ENCODE measurements at regions not wholly inside any gene's neighbourhood (a gene's known extent, or its start where the extent isn't known, plus 50 kb on each side); places are given as distances from the start of the nearest gene placed in this dataset.

DNA sequence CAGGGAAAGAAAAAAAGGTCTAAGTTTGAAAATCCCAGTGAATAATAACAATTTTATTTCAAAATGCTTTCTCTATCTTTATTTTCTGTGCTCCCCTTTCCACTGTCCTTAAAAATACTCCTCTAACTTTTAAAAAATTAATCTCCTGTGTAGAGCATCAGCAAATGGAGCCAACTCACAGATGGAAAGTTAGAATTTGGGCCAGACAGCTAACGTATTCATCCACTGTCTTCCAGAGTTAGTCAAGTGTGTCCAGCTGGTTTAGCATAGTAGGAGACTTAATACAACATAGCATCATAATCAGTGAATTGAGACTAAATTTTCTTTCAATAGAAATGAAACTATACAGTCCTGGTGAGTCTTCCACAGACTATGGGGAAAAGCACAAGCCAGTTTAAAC, 419.0 kb upstream of the LRRC7 start:
- DNase-seq (ENCODE audit: low spot score) = no peak

DNA sequence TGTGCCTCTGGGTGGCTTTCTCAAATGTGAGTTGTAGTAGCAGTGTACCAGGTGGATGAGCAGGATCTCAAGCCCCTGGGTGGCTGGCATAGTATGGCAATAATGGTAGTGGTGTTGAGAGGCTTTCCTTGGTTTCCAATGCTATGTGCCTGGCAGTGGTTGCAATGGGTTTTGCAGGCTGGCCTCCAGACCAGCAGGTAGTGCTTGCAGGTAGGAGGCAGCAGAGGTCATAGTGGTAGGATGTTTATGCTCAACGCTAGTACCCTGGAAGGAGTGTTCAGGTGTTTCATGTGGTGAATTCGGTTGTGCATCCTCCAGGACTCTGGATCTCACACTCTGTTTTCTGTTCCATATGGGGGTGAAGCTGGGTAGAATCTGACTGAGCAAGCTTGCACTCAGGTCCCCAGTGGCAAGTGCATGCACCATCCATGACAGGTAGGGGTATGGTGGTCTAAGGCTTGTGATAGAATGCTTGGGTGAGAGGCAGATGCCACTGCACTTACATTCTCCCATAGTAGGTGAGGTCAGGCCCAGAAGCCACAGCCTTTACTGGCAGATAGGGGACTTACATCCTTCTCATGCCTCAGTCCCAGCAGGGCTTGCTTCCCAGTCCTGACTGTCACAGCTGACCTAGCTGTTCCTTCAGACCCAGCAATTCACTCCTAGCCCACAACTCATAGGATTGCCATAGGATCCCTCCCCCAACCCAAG, 410.5 kb upstream of the LRRC7 start:
- no peak for DNase-seq (ENCODE audit: low spot score)

DNA sequence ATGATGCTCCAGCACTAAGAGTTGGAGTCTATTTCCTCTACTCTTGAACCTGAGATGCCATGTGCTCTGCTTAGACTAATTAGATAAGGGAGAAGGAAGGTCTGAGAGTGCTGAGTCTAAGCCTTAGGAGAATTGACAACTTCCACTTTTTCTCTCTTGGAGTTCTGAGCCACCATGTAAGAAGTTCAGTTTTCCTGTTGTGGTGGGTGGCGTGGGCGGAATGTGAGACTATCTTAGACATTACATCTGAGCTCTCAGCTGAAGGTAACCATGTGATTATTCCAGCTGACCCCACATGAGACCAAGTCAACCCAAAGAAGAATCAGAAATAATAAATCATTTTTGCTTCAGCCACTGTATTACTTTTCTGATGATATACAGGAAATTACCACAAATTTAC, 404.5 kb upstream of the LRRC7 start:
- no peak for DNase-seq (ENCODE audit: low spot score)

DNA sequence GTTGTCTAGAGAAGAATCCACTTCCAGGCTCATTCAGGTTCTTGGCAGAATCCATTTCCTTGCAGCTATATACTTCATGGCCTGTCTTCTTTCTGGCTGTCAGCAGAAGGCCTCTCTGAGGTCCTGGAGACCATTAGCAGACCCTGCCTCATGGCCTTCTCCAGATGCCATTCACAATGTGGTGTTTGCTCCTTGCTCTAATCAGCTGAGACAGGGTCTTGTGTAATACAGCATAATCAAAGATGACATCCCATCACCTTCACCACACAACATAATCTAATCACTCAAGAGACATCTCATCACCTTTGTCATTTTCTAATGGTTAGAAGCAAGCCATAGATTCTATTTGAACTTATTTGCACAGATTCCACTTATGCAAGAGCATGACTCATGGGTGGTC, 403.9 kb upstream of the LRRC7 start:
- DNase-seq (ENCODE audit: low spot score) = no peak

DNA sequence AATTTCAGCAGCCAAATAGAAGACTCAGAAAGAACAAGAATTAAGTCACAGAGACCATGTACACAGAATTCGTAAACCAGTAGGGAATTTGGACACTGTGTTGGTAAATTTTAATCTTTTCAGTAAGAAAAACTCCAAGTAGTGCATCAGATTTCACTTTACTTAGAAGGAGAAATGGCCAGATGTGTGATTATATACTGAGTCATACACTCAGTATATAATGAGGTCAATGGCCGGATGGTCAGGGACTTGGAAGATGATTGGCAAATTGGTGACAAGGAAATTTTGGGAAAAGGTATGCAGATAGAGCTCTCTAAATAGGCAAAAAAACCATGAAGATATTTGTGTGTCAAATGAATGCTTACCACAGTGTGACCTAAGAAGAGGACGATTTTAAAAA, 399.8 kb upstream of the LRRC7 start:
- DNase-seq (ENCODE audit: low spot score) = no peak

DNA sequence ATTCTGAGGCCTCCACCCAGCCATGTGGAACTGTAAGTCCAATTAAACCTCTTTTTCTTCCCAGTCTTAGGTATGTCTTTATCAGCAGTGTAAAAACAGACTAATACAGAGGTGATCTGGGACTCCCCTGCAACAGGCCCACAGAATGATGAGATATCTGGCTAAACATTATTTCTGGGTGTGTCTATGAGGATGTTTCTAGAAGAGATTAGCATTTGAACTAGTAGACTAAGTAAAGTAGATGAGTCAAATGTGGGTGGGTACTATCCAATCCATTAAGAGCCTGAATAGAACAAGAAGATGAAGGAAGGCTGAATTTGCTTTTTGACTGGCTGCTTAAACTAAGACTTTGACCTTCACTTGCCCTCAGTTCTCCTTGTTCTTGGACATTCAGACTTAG, 396.5 kb upstream of the LRRC7 start:
- no peak for DNase-seq (ENCODE audit: low spot score)

DNA sequence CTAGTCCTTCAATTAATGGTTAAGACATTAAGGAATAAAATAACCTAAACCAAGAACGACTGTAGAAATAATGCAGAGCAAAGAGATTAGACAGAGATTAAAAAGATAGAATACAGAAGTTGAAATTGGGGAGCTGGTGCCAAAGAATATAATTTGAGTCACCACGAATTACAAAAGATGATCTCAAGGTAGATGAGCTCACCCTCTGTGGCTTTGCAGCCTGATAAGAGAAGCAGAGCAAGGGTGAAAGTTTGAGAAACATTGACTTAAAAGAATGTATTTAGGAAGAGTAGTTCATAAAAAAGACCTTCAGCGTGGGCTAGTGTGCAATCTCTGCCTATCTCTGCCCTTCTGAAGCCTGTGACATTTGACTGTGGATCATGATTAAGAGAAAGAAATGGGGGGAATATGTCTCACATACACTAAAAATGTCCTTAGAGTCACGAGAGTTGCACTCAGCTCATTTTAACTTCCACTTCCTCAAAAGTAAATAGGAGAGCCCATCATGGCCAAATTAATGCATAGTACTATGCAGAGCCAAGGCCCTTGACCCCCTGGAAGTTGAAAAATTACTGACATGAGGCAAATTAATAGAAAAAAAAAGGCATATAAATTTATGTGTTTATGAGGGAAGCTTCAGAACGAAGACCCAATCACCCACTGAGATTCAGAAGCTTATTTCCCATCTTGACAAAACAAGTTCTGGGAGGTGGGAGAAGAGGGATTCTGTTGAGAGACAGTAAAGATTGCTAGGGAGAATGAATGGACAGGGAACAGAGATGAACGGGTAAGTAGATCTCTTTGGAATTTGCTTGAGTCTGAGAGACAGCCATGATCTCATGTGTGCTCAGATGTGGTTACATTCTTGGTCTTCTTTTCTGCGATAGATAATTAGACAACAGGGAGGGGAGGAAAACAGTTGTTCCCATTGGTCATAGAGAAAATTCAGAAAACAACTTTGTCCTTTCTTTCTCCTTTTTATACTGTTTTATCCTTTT, 395.4 kb upstream of the LRRC7 start:
- DNase-seq (ENCODE audit: low spot score) = no peak

DNA sequence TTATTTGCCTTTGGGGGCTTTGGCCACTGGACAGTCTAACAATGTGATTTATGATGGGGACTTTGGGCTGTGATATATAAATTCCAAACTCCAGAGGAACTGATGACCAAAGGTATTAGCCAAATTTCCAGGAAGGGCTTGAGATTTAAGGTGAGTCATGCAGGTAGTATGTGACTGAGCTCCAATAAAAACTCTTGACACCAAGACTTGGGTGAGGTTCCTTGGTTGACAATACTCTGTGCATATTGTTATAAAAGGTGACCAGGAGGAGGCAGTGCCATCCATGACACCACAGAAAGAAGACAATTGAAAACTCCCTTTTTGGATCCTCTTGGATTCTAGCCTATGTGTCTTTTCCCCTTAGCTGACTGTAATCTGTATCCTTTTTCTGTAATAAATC, 392.7 kb upstream of the LRRC7 start:
- no peak for DNase-seq (ENCODE audit: low spot score)

DNA sequence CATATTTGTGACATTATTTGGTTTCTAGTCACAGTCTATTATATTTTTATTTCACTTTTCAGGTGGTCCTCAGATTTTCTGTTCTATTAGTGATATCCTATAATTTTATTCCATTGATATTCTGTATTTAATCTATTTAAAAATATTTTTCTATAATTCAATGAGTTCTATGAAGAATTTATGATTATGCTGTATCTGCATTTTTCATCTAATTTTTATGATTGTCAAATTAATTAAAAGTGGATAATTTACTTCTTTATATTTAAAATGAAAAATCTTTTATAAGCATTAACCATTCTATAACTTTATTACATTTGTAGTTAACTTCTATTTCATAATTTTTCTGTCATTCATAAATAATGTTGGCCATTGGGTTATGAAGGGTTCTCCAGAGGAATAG, 387.4 kb upstream of the LRRC7 start:
- no peak for DNase-seq (ENCODE audit: low spot score)

DNA sequence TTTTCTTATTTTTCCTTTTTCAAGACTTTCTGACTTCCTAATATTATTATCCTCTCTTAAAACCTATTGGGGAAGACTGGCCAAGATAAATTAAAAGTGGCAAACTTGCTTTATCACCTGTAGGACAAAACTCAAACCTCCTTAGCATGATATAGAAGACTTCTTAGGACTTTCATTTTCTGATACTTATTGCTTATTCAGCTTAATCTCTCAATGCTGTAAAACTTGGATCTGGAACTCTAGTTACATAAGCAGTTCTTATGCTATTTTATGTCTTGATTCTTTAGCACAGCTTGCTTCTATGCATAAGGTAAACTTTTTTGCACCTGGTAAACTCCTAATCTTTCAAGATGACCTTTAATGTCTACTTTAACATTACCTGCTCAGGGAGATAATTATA, 382.3 kb upstream of the LRRC7 start:
- no peak for DNase-seq (ENCODE audit: low spot score)

DNA sequence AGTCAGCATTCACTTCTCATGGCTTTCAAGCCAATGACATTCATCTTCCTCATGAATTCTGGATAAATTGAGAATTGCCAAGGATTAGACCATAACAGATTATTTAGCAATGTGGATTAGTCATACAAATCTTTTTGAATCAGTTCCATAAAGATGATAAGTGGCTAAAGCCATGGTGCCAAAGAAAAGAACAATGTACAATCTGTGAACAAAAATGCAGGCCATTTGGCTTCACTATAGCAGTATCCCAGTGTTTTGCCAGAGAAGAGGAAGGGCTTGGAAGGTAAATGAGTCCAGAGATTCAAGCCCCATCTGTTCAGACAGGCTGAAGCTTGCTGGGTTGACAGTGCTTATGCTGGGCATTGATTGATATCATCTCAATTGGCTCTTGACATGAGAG, 376.4 kb upstream of the LRRC7 start:
- no peak for DNase-seq (ENCODE audit: low spot score)

DNA sequence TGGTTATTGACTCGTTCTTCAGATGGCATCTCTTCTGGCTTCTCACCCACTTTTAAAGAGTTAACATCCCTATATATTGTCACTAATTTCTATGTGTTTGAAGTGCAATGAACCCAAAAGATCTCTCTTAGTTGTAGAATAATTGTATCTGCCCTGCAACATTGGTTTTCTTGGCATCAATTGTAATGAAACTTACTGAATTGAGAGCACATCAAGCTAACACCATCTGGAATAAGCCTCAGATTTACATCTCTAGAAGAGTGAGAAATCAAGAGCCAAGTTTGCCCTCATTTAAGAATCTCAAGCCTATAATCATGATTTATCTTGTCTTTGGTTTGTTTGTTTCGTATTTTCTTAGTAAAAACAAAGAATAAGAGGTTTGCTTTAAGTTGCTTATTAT, 372.6 kb upstream of the LRRC7 start:
- no peak for DNase-seq (ENCODE audit: low spot score)

DNA sequence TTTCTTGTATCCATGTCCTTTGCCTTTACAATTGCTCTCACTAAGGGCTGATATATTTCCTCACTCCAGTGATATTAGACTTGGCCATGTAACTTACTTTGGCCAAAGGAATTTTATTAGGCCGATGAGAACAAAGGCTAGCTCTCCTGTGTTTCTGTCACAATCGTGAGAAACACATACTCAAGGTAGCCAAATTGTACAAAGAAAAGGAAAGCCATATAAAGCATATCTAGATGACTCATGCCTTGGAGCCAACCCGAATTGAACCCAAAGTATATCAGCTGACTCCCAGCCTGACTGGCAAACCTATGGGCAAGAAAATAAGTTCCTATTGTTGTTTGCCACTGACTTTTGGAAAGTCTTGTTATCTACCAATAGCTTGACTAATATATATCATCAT, 371.7 kb upstream of the LRRC7 start:
- DNase-seq (ENCODE audit: low spot score) = no peak

DNA sequence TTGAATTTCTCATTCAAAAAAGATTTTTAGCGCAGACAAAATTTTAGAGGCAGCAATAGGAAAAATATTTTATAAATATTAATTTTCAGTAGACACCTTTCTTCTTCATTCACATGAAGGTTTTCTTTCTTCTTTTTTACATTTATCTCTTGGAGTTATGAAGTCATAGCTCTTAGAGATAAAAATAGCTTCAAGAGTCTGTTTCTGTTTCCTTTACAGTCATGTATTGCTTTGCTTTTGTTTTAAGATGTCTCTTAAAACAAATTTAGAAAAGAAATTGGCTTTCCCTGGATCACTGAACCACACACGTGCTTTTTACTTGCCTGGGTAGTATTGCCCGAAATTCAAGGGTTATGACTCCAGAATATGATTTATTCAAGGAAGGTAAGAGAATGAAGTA, 369.9 kb upstream of the LRRC7 start:
- DNase-seq (ENCODE audit: low spot score) = no peak

DNA sequence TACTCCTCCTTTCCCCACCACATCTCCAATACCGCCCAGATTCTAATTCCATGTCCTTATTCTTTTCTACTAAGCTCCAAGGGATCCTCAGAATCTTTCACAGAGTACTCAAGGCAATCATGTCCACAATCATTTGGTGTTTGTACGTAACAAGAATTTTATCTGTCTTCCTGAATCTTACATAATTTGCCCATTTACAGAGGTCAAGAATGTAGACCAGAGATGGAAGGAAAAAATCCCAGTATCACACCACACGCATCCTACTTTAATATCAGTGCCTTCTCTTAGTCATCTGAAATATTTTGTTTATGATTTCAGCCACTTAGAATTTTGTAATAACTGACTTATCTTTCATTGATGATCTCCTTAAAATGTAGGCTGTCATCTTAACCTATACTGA, 366.0 kb upstream of the LRRC7 start:
- no peak for DNase-seq (ENCODE audit: low spot score)

DNA sequence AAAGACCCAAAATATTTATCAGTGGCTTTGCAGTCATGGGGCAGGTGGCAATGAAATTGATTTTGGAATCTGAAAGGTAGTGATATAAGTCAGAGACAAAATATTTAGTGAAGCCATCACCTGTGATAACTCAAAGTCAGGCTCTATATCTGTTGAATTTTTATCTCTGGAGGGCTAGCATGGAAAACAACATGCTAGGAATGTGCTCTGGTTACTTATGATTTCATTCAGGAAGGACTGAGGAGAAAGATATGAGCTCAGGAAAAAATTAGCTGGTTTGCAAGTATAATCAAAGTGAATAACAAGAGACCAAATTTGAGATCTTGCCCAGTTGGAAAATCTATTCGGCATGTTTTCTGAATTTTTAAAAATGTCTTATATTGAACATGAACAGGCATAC, 364.6 kb upstream of the LRRC7 start:
- DNase-seq (ENCODE audit: low spot score) = no peak

DNA sequence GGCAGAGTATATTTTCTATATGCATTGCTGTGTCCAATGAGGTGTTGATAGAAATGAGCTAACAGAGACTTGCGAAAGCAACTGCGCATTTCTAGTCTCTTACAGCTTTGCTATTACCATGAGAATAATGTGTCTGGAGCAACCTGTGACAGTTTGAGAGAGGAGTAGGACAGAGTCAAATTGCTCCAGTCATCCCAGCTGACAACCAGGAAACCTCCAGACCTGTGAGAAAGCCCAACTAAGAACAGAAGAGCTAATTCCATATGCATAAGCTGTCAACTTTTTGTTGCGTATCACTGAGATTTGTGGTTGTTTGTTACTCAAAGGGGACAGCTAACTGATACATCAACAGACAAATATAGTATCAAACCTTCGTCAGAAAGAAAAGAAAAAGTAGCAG, 354.1 kb upstream of the LRRC7 start:
- no peak for DNase-seq (ENCODE audit: low spot score)

DNA sequence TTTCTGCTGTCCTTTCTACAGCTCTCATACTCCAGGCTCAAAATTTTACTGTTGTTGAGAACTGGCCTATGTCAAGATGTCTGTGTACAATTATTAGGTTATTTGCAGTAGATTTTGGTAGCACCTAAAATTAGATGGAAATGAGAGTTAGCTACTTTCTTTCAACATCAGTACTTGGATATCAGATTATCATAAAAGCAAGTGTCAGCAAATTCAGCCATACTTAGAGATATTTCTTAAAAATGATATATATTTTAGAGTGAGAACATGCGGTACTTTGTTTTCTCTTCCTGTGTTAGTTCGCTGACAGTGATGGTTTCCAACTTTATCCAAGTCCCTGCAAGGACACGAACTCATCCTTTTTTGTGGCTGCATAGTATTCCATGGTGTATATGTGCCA, 351.8 kb upstream of the LRRC7 start:
- no peak for DNase-seq (ENCODE audit: low spot score)

DNA sequence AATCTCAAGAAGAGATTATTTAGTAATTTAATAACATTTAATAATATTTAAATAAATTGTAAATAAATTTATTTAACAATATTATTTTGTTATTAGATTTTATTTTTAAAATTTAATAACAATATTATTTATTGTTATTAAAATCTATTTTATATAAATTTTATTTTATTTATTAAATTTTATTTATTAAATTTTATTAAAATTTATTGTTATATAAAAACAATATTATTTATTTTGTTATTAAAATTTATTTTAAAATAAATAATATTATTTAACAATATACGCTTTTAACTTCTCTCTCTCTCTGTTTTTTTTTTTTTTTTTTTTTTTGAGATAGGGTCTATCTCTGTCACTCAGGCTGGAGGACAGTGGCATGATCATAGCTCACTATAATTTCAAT, 347.1 kb upstream of the LRRC7 start:
- no peak for DNase-seq (ENCODE audit: low spot score)

DNA sequence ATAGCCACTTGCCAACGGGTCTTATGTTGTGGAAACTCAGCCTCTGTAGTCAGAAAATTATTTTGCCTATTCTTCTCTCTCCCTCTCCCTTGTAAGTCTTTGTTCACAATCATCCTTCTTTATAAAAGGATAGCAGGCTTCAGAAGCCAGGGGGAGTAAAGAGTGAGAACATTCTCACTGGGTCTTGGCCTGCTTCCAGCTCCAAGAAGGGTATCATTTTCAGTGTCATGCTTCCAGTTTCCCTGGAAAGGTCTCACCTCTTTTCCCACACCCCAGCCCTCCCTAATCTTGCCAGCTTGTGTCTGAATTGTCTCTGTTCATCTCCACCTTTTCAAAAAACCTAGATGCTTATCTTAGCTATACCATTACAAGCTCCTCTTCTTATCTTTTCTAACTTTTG, 346.2 kb upstream of the LRRC7 start:
- DNase-seq (ENCODE audit: low spot score) = peak; percentile 22

DNA sequence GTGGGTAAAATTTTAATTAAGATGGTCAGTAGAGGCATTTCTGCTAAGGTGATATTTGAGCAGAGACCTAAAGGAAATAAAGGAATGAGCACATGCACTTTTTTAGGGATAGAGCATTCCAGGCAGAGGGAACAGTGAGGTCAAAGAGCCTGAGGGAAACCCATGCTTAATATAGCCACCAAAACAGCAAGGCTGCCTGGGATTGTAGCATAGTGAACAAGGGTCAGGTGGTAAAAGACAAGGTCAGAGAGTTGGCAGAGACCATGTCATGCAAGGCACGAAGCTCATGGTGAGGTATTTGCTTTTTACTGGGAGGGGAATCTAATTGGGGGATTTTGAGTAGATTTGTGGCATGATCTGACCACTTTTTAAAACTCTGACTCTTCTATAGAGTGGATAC, 344.6 kb upstream of the LRRC7 start:
- no peak for DNase-seq (ENCODE audit: low spot score)

DNA sequence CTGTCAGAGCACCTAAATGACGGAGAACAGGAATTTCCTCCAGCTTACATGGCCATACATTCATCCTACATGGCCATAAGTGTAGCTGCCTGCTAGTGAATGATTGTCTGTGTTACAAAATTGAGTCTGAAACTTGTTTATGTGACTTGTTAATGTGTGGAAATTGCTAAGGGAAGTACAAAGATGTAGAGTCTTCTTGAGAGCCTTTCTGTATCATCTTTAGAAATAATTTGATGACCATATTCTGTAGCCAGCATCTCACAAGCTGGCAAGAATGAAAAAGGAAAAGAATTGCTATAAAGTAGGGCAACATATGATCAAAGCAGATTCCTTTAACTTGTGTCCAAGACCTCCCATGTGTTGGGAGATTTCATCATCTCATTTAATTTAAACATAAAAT, 339.2 kb upstream of the LRRC7 start:
- DNase-seq (ENCODE audit: low spot score) = no peak

DNA sequence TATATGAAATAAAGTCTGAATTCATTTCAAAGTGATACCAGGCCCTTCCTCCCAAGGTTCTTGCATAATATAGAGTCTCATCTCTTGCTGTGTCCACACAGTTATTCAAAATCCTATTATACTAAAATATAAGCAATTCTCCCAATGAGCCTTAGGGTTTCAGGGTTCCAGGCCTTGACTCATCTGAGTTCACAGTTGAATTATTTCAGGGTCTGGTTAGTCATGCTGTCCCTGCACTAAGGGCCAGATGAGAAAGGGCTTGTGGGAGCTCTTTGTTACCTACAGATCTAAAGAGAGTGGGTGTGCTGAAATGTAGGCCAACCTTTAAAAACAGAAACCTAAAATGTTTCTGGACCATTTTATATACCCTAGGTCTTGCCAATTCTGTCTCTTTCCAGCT, 337.5 kb upstream of the LRRC7 start:
- no peak for DNase-seq (ENCODE audit: low spot score)

DNA sequence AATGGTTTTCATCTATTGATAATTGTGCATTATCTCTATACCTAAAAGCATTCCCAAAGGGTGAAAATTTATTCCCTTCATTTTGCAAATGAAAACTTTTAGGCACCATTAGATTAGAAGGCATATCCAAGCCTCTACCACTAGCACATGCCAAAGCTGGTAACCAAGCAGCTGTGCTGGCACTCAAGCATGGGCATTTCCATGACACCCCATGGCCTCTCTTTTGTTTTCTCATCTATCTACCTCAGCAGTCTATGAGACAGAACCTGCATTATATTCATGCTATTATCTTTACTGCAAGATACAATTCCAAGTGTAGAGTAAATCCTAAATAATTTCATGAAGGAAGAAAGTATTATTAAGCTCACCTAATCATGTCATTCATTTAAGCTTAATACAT, 334.3 kb upstream of the LRRC7 start:
- no peak for DNase-seq (ENCODE audit: low spot score)

Data from iPS-NIHi11 (cell line).